ENCODE measurements at regions not wholly inside any gene's neighbourhood (a gene's known extent, or its start where the extent isn't known, plus 50 kb on each side); places are given as distances from the start of the nearest gene placed in this dataset.

DNA sequence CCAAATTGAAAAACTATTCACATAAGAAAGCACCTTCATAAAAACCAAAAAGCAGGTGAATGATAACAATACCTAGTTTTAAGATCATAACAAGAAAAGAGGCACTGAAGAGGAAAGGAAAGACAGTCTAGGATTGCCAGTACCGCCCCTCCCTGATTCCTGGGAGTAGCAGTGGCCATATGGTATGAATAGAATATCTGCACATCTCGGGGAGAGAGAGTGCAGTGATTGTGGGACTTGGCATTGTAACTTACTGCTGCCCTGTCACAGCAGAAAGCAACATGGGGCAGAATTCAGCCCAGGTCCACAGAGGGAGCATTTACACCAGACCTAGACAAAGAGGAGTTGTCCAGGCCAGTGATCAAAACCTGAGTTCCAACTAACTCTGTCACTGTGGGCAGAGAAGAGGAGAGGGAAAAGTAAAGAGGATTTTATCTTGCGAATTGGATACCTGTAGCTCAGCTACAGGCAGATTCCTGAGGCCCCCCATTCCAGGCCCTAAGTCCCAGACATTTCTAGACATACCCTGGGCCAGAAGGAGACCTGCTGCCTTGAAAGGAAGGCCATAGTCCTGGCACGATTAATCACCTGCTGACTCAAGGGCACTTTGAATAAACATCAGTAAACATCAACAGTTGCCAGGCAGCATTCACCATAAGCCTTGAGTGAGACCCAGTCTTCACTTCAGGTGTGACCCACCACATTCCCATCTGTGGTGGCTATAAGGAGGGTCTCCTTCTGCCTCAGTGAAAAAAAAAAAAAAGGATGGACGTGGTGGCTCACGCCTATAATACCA, 397.5 kb downstream of the TGFB2 start:
- no peaks in the 10 kb centered on the region for H3K27me3 ChIP-seq (ENCODE audit: insufficient read depth, low read length, poor library complexity, severe bottlenecking)
- DNase-seq: no peak
- no peak overlapping the region for H3K27ac ChIP-seq (ENCODE audit: low read depth, low read length)
- Mint-ChIP-seq H3K27ac (no peak overlapping the region), H3K9me3 (peaks cover 2 to 10% (median 9%) of the 10 kb centered on the region in 5 donors), H3K4me3 (peak overlapping the region in 1 of 7 donors; percentile 18), H3K4me1 (no peaks in the 10 kb centered on the region), H3K36me3 (no peaks in the 10 kb centered on the region), H3K27me3 (peaks cover 0 to 2% of the 10 kb centered on the region in 2 donors)
- no peaks in the 10 kb centered on the region for H3K4me1 ChIP-seq (ENCODE audit: insufficient read depth, low read length)
- ChIA-PET POLR2A (no interaction called here), CTCF (no interaction called here)
- H3K9me3 ChIP-seq (ENCODE audit: low read length): no peaks in the 10 kb centered on the region
- H3K36me3 ChIP-seq (ENCODE audit: insufficient read depth, low read length): no peaks in the 10 kb centered on the region
- no peak overlapping the region for H3K4me3 ChIP-seq (ENCODE audit: low read length)

DNA sequence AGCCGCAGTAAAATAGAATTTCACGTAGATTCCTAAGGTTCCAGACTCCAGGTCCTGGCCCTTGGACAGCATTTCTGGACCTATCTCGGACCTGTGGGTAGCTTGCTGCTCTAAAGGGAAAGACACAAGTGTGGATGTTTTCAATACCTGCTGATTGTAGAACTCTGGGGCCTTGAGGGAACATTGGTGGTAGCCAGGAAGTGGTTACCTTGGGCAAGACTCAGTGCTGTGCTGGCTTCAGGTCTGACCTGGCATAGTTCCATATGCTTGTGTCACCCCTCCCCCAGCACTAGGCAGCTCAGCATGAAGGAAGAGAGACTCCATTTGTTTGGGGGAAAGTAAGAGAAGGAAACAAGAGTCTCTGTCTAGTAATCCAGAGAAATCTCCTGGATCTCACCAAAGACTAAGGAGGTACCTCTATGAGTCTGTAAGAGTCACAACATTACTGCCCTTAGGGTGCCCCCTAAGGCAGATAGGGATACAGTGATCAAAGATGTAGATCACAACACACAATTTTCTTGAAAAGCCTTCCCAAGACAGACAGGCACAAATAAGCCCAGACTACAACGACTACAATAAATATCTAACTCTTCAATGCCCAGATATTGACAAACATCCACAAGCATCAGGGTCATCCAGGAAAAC, 398.8 kb downstream of the TGFB2 start:
- Mint-ChIP-seq H3K4me3 (no peak overlapping the region), H3K9me3 (peaks cover 2 to 10% (median 9%) of the 10 kb centered on the region in 5 donors), H3K4me1 (no peaks in the 10 kb centered on the region), H3K27ac (no peak overlapping the region), H3K36me3 (no peaks in the 10 kb centered on the region), H3K27me3 (peaks cover 0 to 2% of the 10 kb centered on the region in 2 donors)
- no peaks in the 10 kb centered on the region for H3K9me3 ChIP-seq (ENCODE audit: low read length)
- H3K36me3 ChIP-seq (ENCODE audit: insufficient read depth, low read length): no peaks in the 10 kb centered on the region
- no peaks in the 10 kb centered on the region for H3K4me1 ChIP-seq (ENCODE audit: insufficient read depth, low read length)
- CTCF ChIA-PET: no interaction called here
- no peaks in the 10 kb centered on the region for H3K27me3 ChIP-seq (ENCODE audit: insufficient read depth, low read length, poor library complexity, severe bottlenecking)
- POLR2A ChIA-PET: no interaction called here
- no peak overlapping the region for H3K27ac ChIP-seq (ENCODE audit: low read depth, low read length)
- no peak for DNase-seq
- H3K4me3 ChIP-seq (ENCODE audit: low read length): no peak overlapping the region

DNA sequence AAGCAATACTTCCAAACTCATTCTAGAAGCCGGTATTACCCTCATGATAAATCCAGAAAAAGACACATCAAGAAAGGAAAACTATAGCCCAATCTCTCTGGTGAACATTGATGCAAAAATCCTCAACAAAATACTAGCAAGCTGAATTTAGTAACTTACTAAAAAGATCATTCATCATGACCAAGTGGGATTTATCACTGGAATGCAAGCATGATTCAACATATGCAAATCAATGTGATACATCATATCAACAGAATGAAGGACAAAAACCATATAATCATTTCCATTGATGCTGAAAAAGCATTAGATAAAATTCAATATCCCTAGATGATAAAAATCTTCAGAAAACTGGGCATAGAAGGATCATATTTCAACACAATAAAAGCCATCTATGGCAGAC, 402.9 kb downstream of the TGFB2 start:
- peaks cover 0 to 2% of the 10 kb centered on the region in 2 donors for H3K27me3 Mint-ChIP-seq

DNA sequence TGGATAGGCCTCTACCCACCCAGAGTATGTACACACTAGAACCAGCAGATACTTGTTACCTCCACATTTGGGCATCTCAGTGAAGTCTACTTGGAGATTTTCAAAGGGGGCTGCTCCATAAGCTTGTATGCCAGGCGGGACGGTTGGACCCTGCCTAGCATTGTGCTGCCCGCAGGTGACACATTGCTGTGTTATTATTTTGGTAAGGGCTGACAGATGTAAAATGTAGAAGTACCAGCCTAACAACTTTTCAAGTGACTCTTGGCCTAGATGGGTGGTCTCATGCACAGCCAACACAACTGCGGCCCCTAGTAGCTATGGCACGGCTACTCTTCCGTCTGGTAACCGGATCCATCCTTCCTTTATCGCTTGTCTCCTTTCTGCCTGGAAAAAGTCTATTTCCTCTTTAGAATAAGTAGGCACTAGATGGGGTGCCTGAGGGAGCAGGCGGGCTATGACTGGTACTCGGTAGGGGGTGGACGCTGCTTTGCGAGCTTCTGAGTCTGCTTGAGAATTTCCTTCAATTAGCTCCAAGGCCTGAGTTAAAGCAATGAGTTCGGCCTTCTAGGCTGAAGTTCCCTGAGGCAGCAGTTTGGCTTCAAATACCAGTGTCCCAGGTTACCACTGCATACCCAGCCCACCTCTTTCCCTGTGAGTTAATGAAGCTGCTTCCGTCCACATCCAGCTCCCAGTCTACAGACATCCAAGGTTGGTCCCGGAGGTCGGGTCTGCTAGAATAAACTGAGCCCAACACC, 405.3 kb downstream of the TGFB2 start:
- Histone ChIP-seq H3K27ac (ENCODE audit: low read depth, low read length) (no peak overlapping the region), H3K4me3 (ENCODE audit: low read length) (no peak overlapping the region), H3K36me3 (ENCODE audit: insufficient read depth, low read length) (no peaks in the 10 kb centered on the region), H3K27me3 (ENCODE audit: insufficient read depth, low read length, poor library complexity, severe bottlenecking) (no peaks in the 10 kb centered on the region), H3K4me1 (ENCODE audit: insufficient read depth, low read length) (no peaks in the 10 kb centered on the region), H3K9me3 (ENCODE audit: low read length) (no peaks in the 10 kb centered on the region)
- no peaks in the 10 kb centered on the region for H3K36me3 Mint-ChIP-seq
- H3K4me3 Mint-ChIP-seq: no peak overlapping the region
- no peaks in the 10 kb centered on the region for H3K4me1 Mint-ChIP-seq
- peaks cover 0 to 12% (median 2%) of the 10 kb centered on the region in 5 donors for H3K9me3 Mint-ChIP-seq
- ChIA-PET POLR2A (no interaction called here), CTCF (no interaction called here)
- H3K27me3 Mint-ChIP-seq: peaks cover 0 to 2% of the 10 kb centered on the region in 2 donors
- H3K27ac Mint-ChIP-seq: no peak overlapping the region
- no peak for DNase-seq

More for the DNA sequence above, 402.9 kb downstream of the TGFB2 start:
- no peak overlapping the region for H3K27ac ChIP-seq (ENCODE audit: low read depth, low read length)
- no peaks in the 10 kb centered on the region for H3K4me1 Mint-ChIP-seq
- H3K36me3 ChIP-seq (ENCODE audit: insufficient read depth, low read length): no peaks in the 10 kb centered on the region
- H3K4me3 ChIP-seq (ENCODE audit: low read length): no peak overlapping the region
- H3K9me3 Mint-ChIP-seq: peaks cover 2 to 14% (median 6%) of the 10 kb centered on the region in 5 donors
- ChIA-PET CTCF (no interaction called here), POLR2A (no interaction called here)
- H3K27ac Mint-ChIP-seq: no peak overlapping the region
- H3K4me1 ChIP-seq (ENCODE audit: insufficient read depth, low read length): no peaks in the 10 kb centered on the region
- no peaks in the 10 kb centered on the region for H3K27me3 ChIP-seq (ENCODE audit: insufficient read depth, low read length, poor library complexity, severe bottlenecking)
- DNase-seq: no peak
- no peak overlapping the region for H3K4me3 Mint-ChIP-seq
- no peaks in the 10 kb centered on the region for H3K9me3 ChIP-seq (ENCODE audit: low read length)
- H3K36me3 Mint-ChIP-seq: no peaks in the 10 kb centered on the region

DNA sequence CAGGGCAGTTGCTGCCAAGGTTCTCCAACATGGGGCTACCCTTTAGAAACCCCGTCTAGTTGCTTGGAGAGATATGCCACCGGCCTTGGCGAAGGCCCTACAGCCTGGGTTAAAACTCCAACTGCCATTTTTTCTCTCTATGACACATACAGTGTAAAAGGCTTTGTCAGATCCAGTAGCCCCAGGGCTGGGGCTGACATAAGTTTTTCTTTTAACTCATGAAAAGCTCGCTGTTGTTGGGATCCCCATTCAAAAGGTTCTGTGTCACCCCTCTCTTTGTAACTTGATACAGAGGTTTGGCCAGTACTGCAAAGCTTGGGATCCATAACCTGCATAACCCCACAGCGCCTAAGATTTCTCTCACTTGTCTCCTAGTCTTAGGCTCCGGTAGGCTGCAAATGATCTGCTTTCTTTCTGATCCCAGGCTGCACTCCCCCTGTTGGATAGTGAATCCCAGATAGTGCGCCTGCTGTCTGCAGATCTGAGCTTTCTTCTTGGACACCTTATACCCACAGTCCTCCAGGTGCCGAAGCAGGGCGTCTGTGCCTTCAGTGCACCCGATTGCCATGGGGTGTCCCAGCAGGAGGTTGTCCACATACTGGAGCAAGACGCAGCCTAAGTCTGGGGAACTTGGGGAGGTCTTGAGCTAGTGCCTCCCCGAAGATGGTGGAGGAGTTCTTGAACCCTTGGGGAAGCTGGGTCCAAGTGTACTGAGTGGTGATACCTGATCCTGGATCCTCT, 406.2 kb downstream of the TGFB2 start:
- ChIA-PET CTCF (no interaction called here), POLR2A (no interaction called here)
- Mint-ChIP-seq H3K27me3 (no peaks in the 10 kb centered on the region), H3K27ac (no peak overlapping the region), H3K4me1 (no peaks in the 10 kb centered on the region), H3K4me3 (no peak overlapping the region), H3K36me3 (no peaks in the 10 kb centered on the region), H3K9me3 (peaks cover 0 to 9% (median 2%) of the 10 kb centered on the region in 5 donors)
- no peak overlapping the region for H3K27ac ChIP-seq (ENCODE audit: low read depth, low read length)
- no peak for DNase-seq
- H3K9me3 ChIP-seq (ENCODE audit: low read length): no peaks in the 10 kb centered on the region
- H3K27me3 ChIP-seq (ENCODE audit: insufficient read depth, low read length, poor library complexity, severe bottlenecking): no peaks in the 10 kb centered on the region
- no peaks in the 10 kb centered on the region for H3K36me3 ChIP-seq (ENCODE audit: insufficient read depth, low read length)
- no peaks in the 10 kb centered on the region for H3K4me1 ChIP-seq (ENCODE audit: insufficient read depth, low read length)
- no peak overlapping the region for H3K4me3 ChIP-seq (ENCODE audit: low read length)

DNA sequence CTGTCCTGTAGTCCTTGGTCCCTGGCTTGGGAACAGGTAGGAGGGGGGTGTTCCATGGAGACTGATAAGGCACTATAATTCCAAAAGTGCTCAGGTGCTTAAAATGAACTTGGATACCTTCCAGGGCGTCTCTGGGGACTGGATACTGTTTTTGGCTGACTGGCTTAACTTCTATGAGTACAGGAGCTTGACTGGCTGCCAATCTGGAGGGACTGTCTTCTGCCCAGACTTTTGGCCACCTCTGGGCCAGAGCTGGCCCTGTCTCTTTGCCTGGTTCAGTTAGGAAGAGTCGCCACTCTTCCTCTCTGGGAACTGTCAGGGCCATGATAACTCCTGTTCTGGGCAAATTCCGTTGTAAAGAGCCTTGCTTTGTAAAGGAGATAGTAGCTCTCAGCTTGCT, 407.0 kb downstream of the TGFB2 start:
- H3K4me3 ChIP-seq (ENCODE audit: low read length): no peak overlapping the region
- H3K27ac ChIP-seq (ENCODE audit: low read depth, low read length): no peak overlapping the region
- Mint-ChIP-seq H3K4me3 (no peak overlapping the region), H3K4me1 (no peaks in the 10 kb centered on the region), H3K36me3 (no peaks in the 10 kb centered on the region), H3K9me3 (peaks cover 0 to 9% (median 2%) of the 10 kb centered on the region in 5 donors), H3K27me3 (no peaks in the 10 kb centered on the region), H3K27ac (no peak overlapping the region)
- no peak for DNase-seq
- ChIA-PET CTCF (no interaction called here), POLR2A (no interaction called here)
- H3K9me3 ChIP-seq (ENCODE audit: low read length): no peaks in the 10 kb centered on the region
- no peaks in the 10 kb centered on the region for H3K36me3 ChIP-seq (ENCODE audit: insufficient read depth, low read length)
- no peaks in the 10 kb centered on the region for H3K4me1 ChIP-seq (ENCODE audit: insufficient read depth, low read length)
- no peaks in the 10 kb centered on the region for H3K27me3 ChIP-seq (ENCODE audit: insufficient read depth, low read length, poor library complexity, severe bottlenecking)

DNA sequence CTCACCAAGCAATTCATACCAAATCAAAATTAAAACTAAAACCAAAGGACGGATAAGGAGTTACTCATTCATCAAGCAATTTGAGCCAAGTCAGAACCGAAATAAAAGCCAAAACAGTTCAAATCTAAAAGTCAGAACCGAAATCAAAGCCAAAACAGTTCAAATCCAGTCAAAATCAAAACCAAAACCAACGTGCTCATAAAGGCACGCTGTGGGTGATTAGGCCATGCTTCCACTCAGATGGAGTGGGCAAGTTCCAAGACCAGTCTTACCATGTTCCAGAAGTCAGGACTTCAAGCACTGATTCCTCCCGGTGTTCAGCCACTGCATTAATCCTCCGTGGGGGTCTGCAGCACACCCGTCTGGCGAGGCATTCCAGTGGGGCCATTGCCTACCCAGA, 409.3 kb downstream of the TGFB2 start:
- no peak for DNase-seq
- Histone ChIP-seq H3K9me3 (ENCODE audit: low read length) (no peaks in the 10 kb centered on the region), H3K27me3 (ENCODE audit: insufficient read depth, low read length, poor library complexity, severe bottlenecking) (no peaks in the 10 kb centered on the region), H3K27ac (ENCODE audit: low read depth, low read length) (no peak overlapping the region), H3K4me3 (ENCODE audit: low read length) (no peak overlapping the region), H3K36me3 (ENCODE audit: insufficient read depth, low read length) (no peaks in the 10 kb centered on the region), H3K4me1 (ENCODE audit: insufficient read depth, low read length) (no peaks in the 10 kb centered on the region)
- Mint-ChIP-seq H3K9me3 (peaks cover 0 to 9% (median 3%) of the 10 kb centered on the region in 5 donors), H3K36me3 (no peaks in the 10 kb centered on the region), H3K4me1 (no peaks in the 10 kb centered on the region), H3K27me3 (no peaks in the 10 kb centered on the region), H3K27ac (no peak overlapping the region), H3K4me3 (no peak overlapping the region)
- ChIA-PET CTCF (no interaction called here), POLR2A (no interaction called here)

DNA sequence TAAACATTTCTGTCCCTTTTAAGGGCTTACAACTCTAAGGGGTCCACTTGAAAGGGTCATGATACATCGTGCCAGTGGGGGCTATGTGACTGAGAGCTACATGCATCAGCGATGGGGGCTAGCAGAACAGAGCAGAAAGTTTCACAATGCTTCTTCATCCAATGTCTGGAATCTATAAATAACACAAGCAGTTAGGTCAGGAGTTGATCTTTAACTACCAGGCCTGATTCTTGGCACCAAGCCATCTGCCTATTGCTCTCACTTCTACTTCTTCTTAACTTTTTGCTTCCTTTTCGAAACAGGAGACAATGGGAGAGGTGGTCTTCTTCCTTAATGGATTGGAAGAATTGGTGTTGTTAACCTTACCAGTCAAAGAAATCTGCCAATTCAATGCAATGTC, 410.0 kb downstream of the TGFB2 start:
- Histone ChIP-seq H3K36me3 (ENCODE audit: insufficient read depth, low read length) (no peaks in the 10 kb centered on the region), H3K27ac (ENCODE audit: low read depth, low read length) (no peak overlapping the region), H3K4me3 (ENCODE audit: low read length) (no peak overlapping the region), H3K27me3 (ENCODE audit: insufficient read depth, low read length, poor library complexity, severe bottlenecking) (no peaks in the 10 kb centered on the region), H3K4me1 (ENCODE audit: insufficient read depth, low read length) (no peaks in the 10 kb centered on the region), H3K9me3 (ENCODE audit: low read length) (no peaks in the 10 kb centered on the region)
- Mint-ChIP-seq H3K27ac (no peak overlapping the region), H3K36me3 (no peaks in the 10 kb centered on the region), H3K27me3 (no peaks in the 10 kb centered on the region), H3K4me3 (no peak overlapping the region), H3K4me1 (no peaks in the 10 kb centered on the region), H3K9me3 (peaks cover 0 to 7% (median under 1%) of the 10 kb centered on the region in 5 donors)
- POLR2A ChIA-PET: no interaction called here
- no peak for DNase-seq
- CTCF ChIA-PET: no interaction called here
